HG02759 (cell line): ENCODE measurements at regions not wholly inside any gene's neighbourhood (a gene's known extent, or its start where the extent isn't known, plus 50 kb on each side); places are given as distances from the start of the nearest gene placed in this dataset.
"Not testable (repeated sequence)": the region's sequence is repeated elsewhere in the genome, so short reads cannot be mapped to it uniquely, and the experiment has no call there.

Source experiments
- ATAC-seq: cut with Tn5 transposase; IDR thresholded peaks from one replicate; pipeline ENCODE4 v1.9.1; 2021; ENCODE audit warnings: mild to moderate bottlenecking, moderate library complexity; ENCODE audit not compliant: unreplicated experiment

DNA sequence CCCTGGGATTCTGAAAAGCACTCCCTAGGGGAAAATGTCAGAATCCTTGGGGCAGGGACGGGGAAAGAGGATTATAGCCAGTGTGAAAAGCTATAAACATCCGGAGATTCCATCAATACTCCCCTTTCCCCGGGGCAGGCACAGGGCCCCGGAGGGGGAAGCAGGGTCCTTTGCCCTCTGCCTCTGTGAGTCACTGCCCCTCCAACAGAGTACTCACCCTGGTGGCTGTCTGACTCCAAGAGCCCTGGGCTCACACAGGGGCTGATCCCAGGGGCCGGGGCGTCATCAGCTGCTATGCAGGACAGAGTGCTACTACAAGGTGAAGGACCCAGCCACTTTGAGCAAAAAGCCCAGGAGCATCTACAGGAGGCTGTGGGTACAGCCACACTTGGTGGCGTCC, 133.0 kb upstream of the PRR20G start:
- no peak for ATAC-seq

- no peak for ATAC-seq
These were observed 132.1 kb upstream of the PRR20G start for GRCh38 chr3:127419641-127420553.

- no peak for ATAC-seq
These were observed 131.3 kb upstream of the PRR20G start for GRCh38 chr3:127419182-127419581.

DNA sequence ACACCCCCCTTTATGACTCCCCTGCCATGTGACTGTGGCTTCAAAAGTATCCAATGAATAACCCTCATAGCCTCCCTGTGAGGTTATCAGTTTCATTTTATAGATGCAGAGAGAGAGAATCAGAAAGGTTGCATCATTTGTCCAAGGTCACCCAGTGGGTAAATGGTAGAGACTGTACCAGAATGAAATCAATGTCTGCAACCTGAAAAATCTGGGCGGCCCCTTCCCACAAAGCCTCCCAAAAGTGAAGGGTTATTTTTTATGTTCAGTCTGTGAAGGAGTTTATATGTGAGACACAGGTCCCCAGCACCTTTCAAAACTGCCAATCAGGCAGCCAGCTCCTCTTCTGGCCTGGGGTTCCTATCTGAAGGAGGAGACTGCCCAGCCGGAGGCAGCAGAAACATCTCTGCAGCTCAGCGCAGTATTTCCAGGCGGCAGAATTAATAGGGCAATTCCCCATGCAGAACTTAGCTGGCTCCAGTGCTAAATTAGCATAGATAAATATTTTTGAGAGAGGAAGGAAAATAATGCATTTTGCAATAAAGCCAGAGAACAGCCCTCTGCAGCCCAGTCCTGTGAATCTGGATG, 130.8 kb upstream of the PRR20G start:
- no peak for ATAC-seq

GRCh38 chr3:127417709-127418559, 130.1 kb upstream of the PRR20G start:
- no peak for ATAC-seq

DNA sequence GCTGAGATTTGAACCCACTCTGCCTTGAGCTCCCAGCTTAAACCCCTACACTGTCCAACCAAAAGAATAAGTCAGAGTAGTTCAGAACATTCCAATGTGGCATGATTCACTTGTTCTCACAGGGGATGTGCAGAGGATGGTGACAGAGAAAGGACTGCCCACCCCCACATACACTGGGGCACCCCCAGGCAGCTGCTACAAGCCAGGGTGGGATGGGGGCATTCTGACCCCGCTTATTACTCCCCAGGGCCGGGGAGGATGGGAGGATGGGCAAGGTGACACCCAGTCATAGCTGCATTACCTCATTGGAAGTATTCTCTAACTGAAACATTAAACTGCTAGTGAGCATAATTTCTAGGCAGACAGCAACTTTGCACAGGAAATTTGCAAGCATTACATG, 126.0 kb upstream of the PRR20G start:
- no peak for ATAC-seq

DNA sequence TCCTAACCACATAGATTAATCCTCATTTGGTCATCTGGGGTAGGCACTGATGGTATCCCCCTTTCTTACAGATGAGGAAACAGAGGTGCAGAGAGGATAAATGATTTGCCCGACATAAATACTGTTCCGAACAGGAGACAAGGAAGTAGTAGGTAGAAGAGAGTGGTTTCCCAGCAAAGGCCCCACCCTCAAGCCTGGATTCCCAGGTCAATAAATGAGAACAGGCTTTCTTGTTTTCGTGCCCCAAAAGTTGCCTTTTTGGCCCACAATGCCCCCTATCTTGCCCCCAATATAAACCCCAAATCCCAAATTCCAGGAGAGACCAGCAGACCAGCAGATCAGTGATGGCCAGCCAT, 125.5 kb upstream of the PRR20G start:
- ATAC-seq = no peak

DNA sequence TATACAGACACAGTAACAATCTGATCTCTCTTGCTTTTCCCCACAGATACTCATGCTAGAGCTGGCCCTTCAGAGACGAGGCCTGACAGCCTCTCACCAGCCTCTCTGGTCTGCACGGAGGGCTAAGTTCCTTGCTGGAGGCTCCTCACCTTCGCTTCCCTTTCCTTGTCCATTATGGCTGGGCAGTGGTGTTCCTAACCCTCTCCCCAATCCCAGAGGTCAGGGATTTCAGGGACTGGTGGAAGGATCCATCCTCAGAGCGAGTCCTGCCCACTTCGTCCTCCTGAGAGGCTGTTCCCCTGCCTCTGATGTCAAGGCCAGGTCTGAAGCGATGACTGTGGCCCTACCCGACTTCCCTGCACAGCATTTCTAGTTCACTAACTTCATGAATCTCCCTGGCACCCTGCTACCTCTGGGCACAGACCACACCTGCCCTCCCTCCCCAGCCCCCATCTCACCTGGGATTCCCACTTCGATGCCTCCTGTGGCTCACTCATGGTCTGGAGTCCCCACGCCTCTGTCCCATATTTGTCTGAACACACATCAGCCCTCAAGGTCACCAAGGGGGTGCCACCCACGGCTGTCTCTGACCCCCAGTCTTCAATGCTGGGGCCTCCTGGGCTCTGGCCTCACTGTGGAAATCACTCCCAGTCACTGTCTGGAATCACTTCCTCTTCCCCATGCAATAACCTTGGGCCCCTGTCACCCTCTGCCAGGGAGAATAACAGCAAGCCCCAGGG, 124.9 kb upstream of the PRR20G start:
- no peak for ATAC-seq

DNA sequence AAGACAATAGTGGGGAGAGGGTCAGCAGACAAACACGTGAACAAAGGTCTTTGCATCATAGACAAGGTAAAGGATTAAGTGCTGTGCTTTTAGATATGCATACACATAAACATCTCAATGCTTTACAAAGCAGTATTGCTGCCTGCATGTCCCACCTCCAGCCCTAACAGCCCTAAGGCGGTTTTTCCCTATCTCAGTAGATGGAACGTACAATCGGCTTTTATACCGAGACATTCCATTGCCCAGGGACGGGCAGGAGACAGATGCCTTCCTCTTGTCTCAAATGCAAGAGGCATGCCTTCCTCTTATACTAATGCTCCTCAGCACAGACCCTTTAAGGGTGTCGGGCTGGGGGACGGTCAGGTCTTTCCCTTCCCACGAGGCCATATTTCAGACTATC, 124.0 kb upstream of the PRR20G start:
- not testable (repeated sequence) for ATAC-seq

GRCh38 chr3:127411083-127411727, 123.4 kb upstream of the PRR20G start:
- no peak for ATAC-seq

DNA sequence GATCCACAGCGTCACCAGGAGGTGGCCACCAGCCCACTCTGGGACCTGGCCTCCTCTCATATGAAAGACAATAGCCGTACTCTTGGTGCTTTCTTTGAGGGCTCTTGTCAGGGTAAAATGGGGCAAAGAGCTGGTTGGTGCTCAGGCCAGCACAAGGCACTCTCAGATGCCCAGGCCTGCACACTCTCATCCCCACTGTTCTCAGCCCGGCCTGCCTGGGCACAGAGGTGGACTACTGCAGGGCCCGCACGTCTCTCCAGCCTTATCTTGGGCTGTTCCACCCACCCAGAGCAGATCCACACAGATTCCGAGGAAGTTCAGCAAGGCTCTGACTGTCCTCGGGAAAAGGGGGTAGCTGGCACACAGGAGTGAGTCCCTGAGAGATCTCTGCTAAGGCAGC, 122.8 kb upstream of the PRR20G start:
- ATAC-seq = no peak

- no peak for ATAC-seq
These were observed 122.3 kb upstream of the PRR20G start for GRCh38 chr3:127410137-127410488.

- ATAC-seq = no peak
These were observed 121.7 kb upstream of the PRR20G start for GRCh38 chr3:127409421-127410136.

DNA sequence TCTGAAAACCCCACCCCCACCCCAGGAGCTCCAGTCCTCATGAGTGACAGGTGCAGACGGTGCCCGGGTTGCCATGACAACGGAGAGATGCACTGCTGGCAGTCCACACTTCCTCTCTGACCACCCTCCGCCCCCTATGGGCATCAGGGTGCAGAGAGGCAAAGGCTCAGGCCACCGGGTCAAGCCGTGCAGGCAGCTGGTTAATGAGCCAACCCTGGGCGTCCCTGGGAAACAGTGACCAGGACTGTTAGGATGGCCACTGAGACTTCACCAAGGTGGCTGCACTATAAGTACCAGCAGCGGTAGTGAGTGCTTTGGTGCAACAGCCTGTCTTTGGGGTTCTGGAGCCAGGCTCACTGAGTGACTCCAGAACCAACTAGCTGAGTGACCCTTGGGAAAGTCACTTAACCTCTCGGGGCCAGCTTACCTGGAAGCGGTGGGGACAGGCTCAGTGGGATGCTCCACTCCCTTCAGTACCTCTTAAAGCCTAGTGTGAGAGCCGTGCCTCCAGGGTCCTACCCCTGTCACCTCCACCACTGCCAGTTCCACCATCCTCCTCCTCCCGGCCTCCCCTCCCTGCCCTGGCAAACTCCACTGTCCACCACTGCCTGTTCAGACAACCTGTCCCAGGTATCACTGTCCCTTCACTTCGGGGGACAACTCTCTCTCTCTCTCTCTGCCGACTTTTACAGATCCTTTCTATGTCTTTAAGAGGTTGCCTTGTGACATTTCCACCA, 121.0 kb upstream of the PRR20G start:
- no peak for ATAC-seq

- no peak for ATAC-seq
These were observed 120.3 kb upstream of the PRR20G start for GRCh38 chr3:127408022-127408683.

DNA sequence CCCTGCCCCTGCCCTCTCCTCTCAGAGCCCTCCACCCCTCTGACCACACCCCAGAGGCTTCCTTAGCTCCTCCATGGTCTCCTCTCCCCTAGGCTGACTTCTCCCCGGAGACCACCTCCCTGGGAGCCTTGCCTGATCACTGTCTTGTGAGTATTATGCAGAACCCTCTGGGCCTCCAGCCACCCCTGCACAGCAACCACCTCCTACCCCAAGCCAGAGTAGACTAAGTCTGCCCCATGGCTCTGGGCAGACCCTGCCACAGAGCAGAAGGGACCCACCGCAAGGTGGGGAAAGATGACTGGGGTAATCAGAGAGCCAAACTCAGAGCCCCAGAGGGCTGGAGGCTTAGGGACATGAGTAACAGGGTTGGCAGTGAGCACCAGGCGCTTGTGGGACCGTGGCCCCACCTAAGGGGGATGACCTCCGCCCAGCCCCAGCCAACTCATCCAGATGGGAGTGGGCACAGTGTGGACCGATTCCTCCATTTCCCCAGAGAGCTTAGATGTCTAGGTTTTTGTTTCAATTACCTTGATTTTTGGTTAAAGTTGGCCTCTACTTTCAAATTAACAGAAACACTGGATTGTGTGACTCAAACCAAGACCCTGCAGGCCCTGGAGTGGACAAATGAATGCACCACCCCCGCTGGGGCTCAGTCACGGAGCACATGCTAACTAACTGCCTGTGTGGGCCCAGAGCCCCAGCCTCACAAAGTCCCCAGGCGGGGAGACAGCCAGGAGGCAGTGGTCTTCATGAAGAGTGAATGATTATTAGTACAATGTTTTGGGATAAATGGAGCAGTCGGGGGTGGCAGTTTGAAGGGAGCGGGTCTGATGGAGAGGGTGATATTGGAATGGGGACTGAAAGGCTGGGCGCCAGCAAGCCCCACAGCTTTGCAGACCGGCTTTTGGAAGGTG, 119.4 kb upstream of the PRR20G start:
- no peak for ATAC-seq

GRCh38 chr3:127406309-127407025, 118.6 kb upstream of the PRR20G start:
- no peak for ATAC-seq
